Body of pancreas (tissue), 4 donors: ENCODE measurements at regions not wholly inside any gene's neighbourhood (a gene's known extent, or its start where the extent isn't known, plus 50 kb on each side); places are given as distances from the start of the nearest gene placed in this dataset.

Experiments
- ATAC-seq: fragments of 150-250 bp; one replicate; pipeline ENCODE4 v1.9.1; 2016
- DNase-seq, 4 donors: peaks; one replicate each; pipeline ENCODE4 v3.0.0-alpha.2; 2019
- H3K27ac ChIP-seq, 4 donors: fragments of 200-600 bp; sonication (generic); 1 replicate in 3 of 4; 2 replicates in 1 of 4; pipeline versions ENCODE4 v1.5.1 to v1.6.1; 2016 to 2019; ENCODE audit warnings: mild to moderate bottlenecking in 1 of 4, mixed read lengths in 1 of 4, moderate library complexity in 1 of 4
- H3K27me3 ChIP-seq, 2 donors: fragments of 200-600 bp; sonication (generic); one replicate each; pipeline ENCODE4 v1.6.0; 2016; ENCODE audit warnings: mild to moderate bottlenecking in 1 of 2
- H3K36me3 ChIP-seq, 2 donors: fragments of 200-600 bp; sonication (generic); replicated peaks in 1 of 2; 2 replicates each; pipeline ENCODE4 v1.5.1; 2016; ENCODE audit warnings: low read depth in 2 of 2; ENCODE audit not compliant: insufficient read depth in 1 of 2
- H3K4me1 ChIP-seq: fragments of 200-600 bp; sonication (generic); one replicate; pipeline ENCODE4 v1.6.0; 2016
- H3K4me3 ChIP-seq, 2 donors: fragments of 200-600 bp; sonication (generic); 1 replicate in 1 of 2; 2 replicates in 1 of 2; pipeline ENCODE4 v1.5.1; 2016 to 2019
- H3K9me3 ChIP-seq, 3 donors: fragments of 200-600 bp; sonication (generic); 1 replicate in 2 of 3; 2 replicates in 1 of 3; pipeline ENCODE4 v1.5.1; 2016
- POLR2A ChIP-seq, 3 donors: fragments of 450-650 bp; IDR thresholded peaks; one replicate each; pipeline ENCODE4 v1.6.1; 2016; ENCODE audit warnings: antibody characterized with exemption in 3 of 3, mild to moderate bottlenecking in 2 of 3
- WGBS, 2 donors: methylation state at CpG; one replicate each; pipeline ENCODE4 v1.1.5; 2017; 5-methylcytosine and 5-hydroxymethylcytosine counted together
- intact Hi-C: fragments of 100-400 bp; cut with DNase I; formaldehyde crosslinking; loops from one replicate; pipeline ENCODE4 v1.15.1; 2023
- TF ChIP-seq, protein P1 (sequence below), 7 experiments: fragments of 450-650 bp in 4 of 7; fragments of 200-600 bp in 3 of 7; sonication (generic) in 3 of 7; IDR thresholded peaks; one replicate each; pipeline ENCODE4 v1.5.1; 2016 to 2019; ENCODE audit warnings: antibody characterized with exemption in 7 of 7

DNA sequence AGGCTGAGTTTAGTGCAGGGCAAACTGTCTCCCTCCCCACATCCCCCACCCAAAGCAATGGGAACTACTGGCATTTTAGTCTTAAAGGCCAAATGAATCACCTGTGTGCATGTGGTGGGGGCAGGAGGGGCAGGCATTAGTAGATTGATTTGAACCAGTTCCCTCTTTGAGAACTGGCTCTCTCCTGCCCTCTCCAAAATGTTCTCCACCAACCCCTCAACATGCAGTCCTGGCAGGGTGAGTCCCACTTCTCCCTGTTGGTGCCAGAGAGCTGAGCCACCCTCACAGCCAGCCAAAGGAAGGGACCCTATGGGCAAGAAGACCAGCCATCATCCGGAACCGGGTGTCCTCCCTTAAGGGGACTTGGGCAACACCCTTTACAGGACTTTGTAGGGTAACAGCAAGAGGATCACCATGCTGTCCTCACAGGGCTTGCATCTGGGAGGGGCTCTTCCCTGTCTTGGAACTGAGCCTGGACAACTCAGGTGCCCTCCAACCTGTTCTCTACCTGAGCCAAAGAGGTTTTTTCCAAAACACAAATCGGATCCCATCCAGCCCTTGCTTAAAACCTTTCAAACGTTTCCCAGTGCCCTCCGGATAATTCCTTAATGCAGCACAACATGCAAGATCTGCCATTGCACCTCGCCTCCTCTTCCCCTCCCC, 80.6 kb downstream of the MRPL14 start:
- H3K4me3 ChIP-seq, result no peak overlapping the region
- ATAC-seq (no peak), DNase-seq (no peak)
- intact Hi-C loops, result no loop called here
- no peaks in the 10 kb centered on the region for H3K27me3 ChIP-seq
- 73 to 89% methylated on average over 6 of the region's 6 CpGs for WGBS, 2 donors
- TF ChIP-seq, protein P1, sequence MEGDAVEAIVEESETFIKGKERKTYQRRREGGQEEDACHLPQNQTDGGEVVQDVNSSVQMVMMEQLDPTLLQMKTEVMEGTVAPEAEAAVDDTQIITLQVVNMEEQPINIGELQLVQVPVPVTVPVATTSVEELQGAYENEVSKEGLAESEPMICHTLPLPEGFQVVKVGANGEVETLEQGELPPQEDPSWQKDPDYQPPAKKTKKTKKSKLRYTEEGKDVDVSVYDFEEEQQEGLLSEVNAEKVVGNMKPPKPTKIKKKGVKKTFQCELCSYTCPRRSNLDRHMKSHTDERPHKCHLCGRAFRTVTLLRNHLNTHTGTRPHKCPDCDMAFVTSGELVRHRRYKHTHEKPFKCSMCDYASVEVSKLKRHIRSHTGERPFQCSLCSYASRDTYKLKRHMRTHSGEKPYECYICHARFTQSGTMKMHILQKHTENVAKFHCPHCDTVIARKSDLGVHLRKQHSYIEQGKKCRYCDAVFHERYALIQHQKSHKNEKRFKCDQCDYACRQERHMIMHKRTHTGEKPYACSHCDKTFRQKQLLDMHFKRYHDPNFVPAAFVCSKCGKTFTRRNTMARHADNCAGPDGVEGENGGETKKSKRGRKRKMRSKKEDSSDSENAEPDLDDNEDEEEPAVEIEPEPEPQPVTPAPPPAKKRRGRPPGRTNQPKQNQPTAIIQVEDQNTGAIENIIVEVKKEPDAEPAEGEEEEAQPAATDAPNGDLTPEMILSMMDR (IDR thresholded peaks at IDR 0.05), result no peak
- no peak for TF ChIP-seq POLR2A (IDR thresholded peaks at IDR 0.05)
- H3K27ac ChIP-seq, result no peak overlapping the region
- H3K9me3 ChIP-seq, result no peaks in the 10 kb centered on the region
- peaks cover 36% of the 10 kb centered on the region for H3K4me1 ChIP-seq
- H3K36me3 ChIP-seq, result no peaks in the 10 kb centered on the region

DNA sequence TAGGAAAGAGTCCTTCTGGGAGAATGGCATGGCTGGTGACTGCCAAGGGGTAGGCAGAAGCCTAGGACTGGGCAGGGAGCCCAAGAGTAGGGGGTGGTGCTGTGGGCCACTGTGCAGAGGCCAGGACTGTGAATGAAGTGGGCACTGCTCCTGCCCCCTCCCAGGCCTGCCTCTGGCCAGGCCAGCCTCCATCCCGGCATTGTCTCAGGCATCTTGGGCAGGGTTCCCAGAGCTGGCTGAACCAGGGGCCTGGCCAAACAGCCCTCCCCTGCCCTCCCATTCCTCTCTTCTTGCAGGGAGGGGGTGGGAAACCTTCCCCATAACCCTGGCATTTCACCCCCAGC, 81.6 kb downstream of the MRPL14 start:
- ATAC-seq, result no peak
- Histone ChIP-seq H3K27ac (no peak overlapping the region), H3K36me3 (no peaks in the 10 kb centered on the region), H3K9me3 (no peaks in the 10 kb centered on the region), H3K4me3 (no peak overlapping the region), H3K4me1 (peaks cover 30% of the 10 kb centered on the region), H3K27me3 (no peaks in the 10 kb centered on the region)
- DNase-seq, result no peak
- intact Hi-C loops, result no loop called here
- 36 to 40% methylated on average over 1 of the region's 1 CpG for WGBS, 2 donors
- TF ChIP-seq, protein P1 (IDR thresholded peaks at IDR 0.05), result no peak
- no peak for TF ChIP-seq POLR2A (IDR thresholded peaks at IDR 0.05)

GRCh38 chr6:44044940-44045671, 82.1 kb downstream of the MRPL14 start:
- no peak for ATAC-seq
- H3K27ac ChIP-seq, result no peak overlapping the region
- H3K36me3 ChIP-seq, result no peaks in the 10 kb centered on the region
- WGBS, 2 donors, result 93 to 94% methylated on average over 2 of the region's 2 CpGs
- H3K27me3 ChIP-seq, result no peaks in the 10 kb centered on the region
- no peaks in the 10 kb centered on the region for H3K9me3 ChIP-seq
- no peak overlapping the region for H3K4me3 ChIP-seq
- DNase-seq, result no peak
- intact Hi-C loops, result no loop called here
- H3K4me1 ChIP-seq, result peaks cover 25% of the 10 kb centered on the region
- TF ChIP-seq, protein P1 (IDR thresholded peaks at IDR 0.05), result no peak

DNA sequence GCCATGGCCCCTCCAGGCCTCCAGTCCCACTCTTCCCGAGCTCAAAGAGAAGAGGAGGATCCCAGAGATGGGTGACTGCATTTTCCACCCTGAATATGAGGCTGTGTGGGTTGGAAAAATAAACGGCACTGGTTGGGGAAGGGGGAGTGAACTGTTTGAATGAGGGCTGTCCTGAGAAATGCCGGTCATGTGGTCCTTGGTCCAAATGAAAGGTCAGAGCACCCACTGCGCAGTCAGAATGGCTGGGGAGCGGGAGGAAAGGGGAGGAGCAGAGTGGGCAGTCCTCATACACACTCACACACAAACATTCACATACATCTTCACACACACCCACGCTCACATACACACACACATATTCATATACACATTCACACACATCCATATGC, 83.1 kb downstream of the MRPL14 start:
- H3K4me3 ChIP-seq, result no peak overlapping the region
- H3K27me3 ChIP-seq, result no peaks in the 10 kb centered on the region
- peaks cover 15% of the 10 kb centered on the region for H3K4me1 ChIP-seq
- intact Hi-C loops, result no loop called here
- WGBS, 2 donors, result 84 to 85% methylated on average over 5 to 6 of the region's 6 CpGs
- no peaks in the 10 kb centered on the region for H3K9me3 ChIP-seq
- ATAC-seq (no peak), DNase-seq (no peak)
- TF ChIP-seq, protein P1 (IDR thresholded peaks at IDR 0.05), result no peak
- no peak for TF ChIP-seq POLR2A (IDR thresholded peaks at IDR 0.05)
- no peak overlapping the region for H3K27ac ChIP-seq
- H3K36me3 ChIP-seq, result no peaks in the 10 kb centered on the region
